Adrenal gland (tissue), 9 donors: ENCODE measurements at regions not wholly inside any gene's neighbourhood (a gene's known extent, or its start where the extent isn't known, plus 50 kb on each side); places are given as distances from the start of the nearest gene placed in this dataset.

ENCODE experiments used
- DNase-seq, 7 donors: peaks; one replicate each; pipeline ENCODE4 v3.0.0-alpha.2; 2019 to 2020
- H3K27ac ChIP-seq, 5 donors: fragments of 200-600 bp; sonication (generic) in 4 of 5; 1 replicate in 3 of 5; 2 replicates in 2 of 5; pipeline versions ENCODE4 v1.5.1 to v1.8.0; 2016 to 2020; ENCODE audit warnings: mild to moderate bottlenecking in 1 of 5
- H3K27me3 ChIP-seq: fragments of 200-600 bp; 2 replicates; pipeline ENCODE4 v1.8.0; 2021
- H3K36me3 ChIP-seq, 2 donors: fragments of 200-600 bp; replicated peaks in 1 of 2; 1 replicate in 1 of 2; 2 replicates in 1 of 2; pipeline versions ENCODE4 v1.5.1 to v1.8.0; 2018 to 2022
- H3K4me1 ChIP-seq, 2 donors: fragments of 200-600 bp; replicated peaks in 1 of 2; 1 replicate in 1 of 2; 2 replicates in 1 of 2; pipeline versions ENCODE4 v1.5.1 to v1.8.0; 2018 to 2021
- H3K4me3 ChIP-seq, 4 donors: fragments of 200-600 bp; sonication (generic) in 3 of 4; one replicate each; pipeline ENCODE4 v1.5.1; 2016 to 2018
- H3K9me3 ChIP-seq, 3 donors: fragments of 200-600 bp; sonication (generic) in 1 of 3; replicated peaks in 1 of 3; 1 replicate in 2 of 3; 2 replicates in 1 of 3; pipeline versions ENCODE4 v1.5.1 to v1.8.0; 2016 to 2021
- CTCF ChIP-seq, 6 experiments: fragments of 450-650 bp in 4 of 6; fragments of 200-600 bp in 2 of 6; sonication (generic) in 1 of 6; IDR thresholded peaks; 1 replicate in 5 of 6; 2 replicates in 1 of 6; pipeline versions ENCODE4 v1.5.1 to v1.8.0; 2016 to 2021; ENCODE audit warnings: antibody characterized with exemption in 6 of 6, mild to moderate bottlenecking in 2 of 6, moderate library complexity in 1 of 6
- POLR2A ChIP-seq, 2 donors: fragments of 450-650 bp; IDR thresholded peaks; one replicate each; pipeline ENCODE4 v1.6.1; 2017; ENCODE audit warnings: antibody characterized with exemption in 2 of 2, mild to moderate bottlenecking in 2 of 2, moderate library complexity in 1 of 2
- WGBS, 4 donors: extraction: QIAGEN DNeasy Blood & Tissue Kit in 2 of 4; methylation state at CpG; one replicate each; pipeline versions ENCODE4 v1.1.5 to v1.1.7; 2013 to 2017; 5-methylcytosine and 5-hydroxymethylcytosine counted together
- intact Hi-C, 2 donors: fragments of 100-400 bp; cut with DNase I; formaldehyde crosslinking; loops; one replicate each; pipeline versions ENCODE4 v1.14.1 to v1.15.0; 2022 to 2023
- donor health status: healthy with polysubstance abuse.
- donor health status: Bipolar disorder and iron deficiency.
- donor health status: DM: yes; HTN: yes; CAD: no.
- donor health status: DM: no; HTN: no; CAD: no.
- donor health status: DM: no; HTN: no; CAD: no.

DNA sequence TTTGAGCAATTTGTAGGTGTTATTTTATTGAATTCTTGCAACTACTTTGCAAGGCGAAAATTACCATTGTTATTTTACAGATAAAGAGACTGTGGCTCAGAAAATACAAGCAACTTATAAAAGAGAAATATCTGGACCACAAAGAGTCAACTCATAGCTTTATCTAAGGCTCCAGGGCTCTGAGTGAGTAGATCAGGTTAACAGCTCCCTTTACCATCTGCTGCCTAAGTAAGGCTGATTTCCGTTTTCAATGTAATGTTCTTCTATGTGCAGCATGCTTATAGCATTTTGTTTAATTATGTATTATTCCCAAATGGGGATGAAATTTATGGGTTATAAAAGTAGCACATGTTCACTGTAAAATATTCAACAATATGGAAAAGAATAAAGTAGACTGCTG, 299.1 kb upstream of the TNP1 start:
- no peak overlapping the region for H3K27ac ChIP-seq
- intact Hi-C loops = no loop called here
- TF ChIP-seq POLR2A (IDR thresholded peaks at IDR 0.05) (no peak), CTCF (IDR thresholded peaks at IDR 0.05) (no peak)
- H3K9me3 ChIP-seq = no peaks in the 10 kb centered on the region
- no peaks in the 10 kb centered on the region for H3K27me3 ChIP-seq
- no peak overlapping the region for H3K4me3 ChIP-seq
- DNase-seq = no peak
- 84 to 87% (median 84%) methylated on average over 2 of the region's 2 CpGs for WGBS, 4 donors
- no peaks in the 10 kb centered on the region for H3K36me3 ChIP-seq
- no peaks in the 10 kb centered on the region for H3K4me1 ChIP-seq

DNA sequence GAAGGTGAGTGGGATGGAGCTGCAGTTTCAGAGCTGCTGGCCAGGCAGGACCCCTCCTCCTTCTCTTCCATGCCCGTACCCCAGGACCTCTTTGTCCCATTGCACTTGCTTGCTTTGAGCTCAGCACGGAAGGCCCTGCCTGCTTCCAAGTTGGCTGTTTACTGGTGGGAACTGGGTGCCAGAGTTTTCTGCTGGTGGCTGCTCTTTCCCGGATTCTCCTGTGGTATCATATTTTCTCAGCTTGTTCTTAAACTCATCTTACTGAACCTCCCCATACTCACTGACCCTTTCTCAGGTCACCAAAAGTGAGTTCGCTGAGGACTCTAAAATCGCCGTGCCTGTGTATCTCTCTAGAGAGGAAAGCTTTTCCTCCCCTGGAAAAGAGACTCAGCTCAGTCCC, 297.7 kb upstream of the TNP1 start:
- Histone ChIP-seq H3K27me3 (no peaks in the 10 kb centered on the region), H3K9me3 (no peaks in the 10 kb centered on the region), H3K4me3 (no peak overlapping the region), H3K4me1 (no peaks in the 10 kb centered on the region), H3K27ac (no peak overlapping the region), H3K36me3 (no peaks in the 10 kb centered on the region)
- intact Hi-C loops = no loop called here
- no peak for TF ChIP-seq POLR2A (IDR thresholded peaks at IDR 0.05)
- no peak for TF ChIP-seq CTCF (IDR thresholded peaks at IDR 0.05)
- no peak for DNase-seq
- 90 to 96% (median 94%) methylated on average over 6 of the region's 6 CpGs for WGBS, 4 donors

- Histone ChIP-seq H3K4me3 (no peak overlapping the region), H3K4me1 (no peaks in the 10 kb centered on the region), H3K27ac (no peak overlapping the region), H3K27me3 (no peaks in the 10 kb centered on the region), H3K9me3 (no peaks in the 10 kb centered on the region), H3K36me3 (no peaks in the 10 kb centered on the region)
- no peak for DNase-seq
- TF ChIP-seq POLR2A (IDR thresholded peaks at IDR 0.05) (no peak), CTCF (IDR thresholded peaks at IDR 0.05) (no peak)
- 84 to 98% (median 90%) methylated on average over 2 of the region's 2 CpGs for WGBS, 4 donors
- intact Hi-C loops = no loop called here
Observed at GRCh38 chr2:217156801-217157200, 296.9 kb upstream of the TNP1 start.

DNA sequence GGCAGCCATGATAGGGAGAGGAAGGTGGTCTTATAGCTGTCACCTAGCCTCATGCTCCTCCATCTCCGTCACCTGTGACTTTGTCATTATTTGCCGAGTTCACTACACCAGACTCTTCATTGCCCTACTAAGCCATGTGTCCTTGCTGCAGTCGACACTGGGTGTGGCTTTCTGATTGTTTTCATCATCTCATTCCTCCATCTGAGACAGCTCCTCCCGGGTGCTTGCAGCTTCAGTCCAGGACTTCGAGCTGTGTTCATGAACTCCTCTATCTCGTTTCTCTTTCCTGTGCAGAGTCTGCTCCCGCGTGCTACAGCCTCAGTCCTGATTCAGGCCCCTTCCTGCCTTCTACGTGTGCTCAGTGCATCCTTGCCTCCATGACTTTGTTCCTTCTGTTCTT, 295.1 kb upstream of the TNP1 start:
- TF ChIP-seq CTCF (IDR thresholded peaks at IDR 0.05) (no peak), POLR2A (IDR thresholded peaks at IDR 0.05) (no peak)
- H3K4me3 ChIP-seq = no peak overlapping the region
- H3K9me3 ChIP-seq = no peaks in the 10 kb centered on the region
- no peaks in the 10 kb centered on the region for H3K27me3 ChIP-seq
- H3K27ac ChIP-seq = no peak overlapping the region
- DNase-seq = no peak
- 75 to 86% (median 86%) methylated on average over 9 of the region's 9 CpGs for WGBS, 4 donors
- intact Hi-C loops = no loop called here
- H3K4me1 ChIP-seq = no peaks in the 10 kb centered on the region
- H3K36me3 ChIP-seq = no peaks in the 10 kb centered on the region
